ENCODE measurements at regions not wholly inside any gene's neighbourhood (a gene's known extent, or its start where the extent isn't known, plus 50 kb on each side); places are given as distances from the start of the nearest gene placed in this dataset.

- Histone ChIP-seq H3K9ac (ENCODE audit: extremely low read depth, insufficient read length, low read length) (no peak overlapping the region), H2BK5ac (ENCODE audit: insufficient read length, low read length) (no peak overlapping the region), H3K79me2 (ENCODE audit: insufficient read depth, low read length) (no peaks in the 10 kb centered on the region), H2BK12ac (ENCODE audit: insufficient read length, low read depth, low read length) (no peak overlapping the region), H3K4me2 (ENCODE audit: insufficient read depth, insufficient read length, low read length) (no peak overlapping the region), H2BK120ac (ENCODE audit: low read depth, low read length, poor library complexity, severe bottlenecking) (no peak overlapping the region), H4K91ac (ENCODE audit: insufficient read length, low read depth, low read length) (no peak overlapping the region), H3K23me2 (ENCODE audit: insufficient read length, low read depth, low read length, poor library complexity, severe bottlenecking) (no peaks in the 10 kb centered on the region), H3K27ac (ENCODE audit: insufficient read length, low read depth, low read length) (no peak overlapping the region), H3K14ac (ENCODE audit: insufficient read depth, low read length) (no peak overlapping the region), H2BK15ac (ENCODE audit: low read depth, low read length) (no peak overlapping the region), H4K8ac (replicated peaks; ENCODE audit: insufficient read length, low read depth, low read length) (no peak overlapping the region), H2AFZ (ENCODE audit: low read length) (no peak overlapping the region), H3K23ac (ENCODE audit: insufficient read length, low read depth, low read length) (no peak overlapping the region), H3K79me1 (ENCODE audit: insufficient read depth, low read depth, low read length, poor library complexity, severe bottlenecking) (no peaks in the 10 kb centered on the region), H3K4me1 (ENCODE audit: insufficient read depth, low read length) (no peaks in the 10 kb centered on the region), H2AK5ac (ENCODE audit: insufficient read length, low read length) (no peak overlapping the region), H3T11ph (ENCODE audit: low read length) (no peak overlapping the region), H3K56ac (ENCODE audit: insufficient read length, low read depth, low read length) (no peak overlapping the region), H2BK20ac (ENCODE audit: low read depth, low read length, poor library complexity, severe bottlenecking) (no peak overlapping the region), H4K20me1 (ENCODE audit: control insufficient read depth, insufficient read depth, insufficient read length) (no peaks in the 10 kb centered on the region), H4K5ac (ENCODE audit: insufficient read length, low read depth, low read length) (no peak overlapping the region), H3K9me3 (ENCODE audit: control insufficient read depth, low read depth, low read length) (no peaks in the 10 kb centered on the region), H3K27me3 (ENCODE audit: insufficient read depth, low read length) (no peaks in the 10 kb centered on the region), H3K18ac (ENCODE audit: insufficient read length, low read depth, low read length) (no peak overlapping the region), H3K4ac (ENCODE audit: low read depth, low read length) (no peak overlapping the region)
- TF ChIP-seq CTCF (conservative IDR thresholded peaks at IDR 0.05): no peak
- H3K27ac Mint-ChIP-seq: no peak overlapping the region
- no peak overlapping the region for H3K4me3 Mint-ChIP-seq
- peaks cover 0 to 7% (median 2%) of the 10 kb centered on the region in 3 experiments; a peak in 4 of 7 replicates for H3K36me3 Mint-ChIP-seq (ENCODE audit: insufficient read depth in 1 of 3, low read depth in 3 of 3)
- H3K9me3 Mint-ChIP-seq: peaks cover 2 to 3% of the 10 kb centered on the region in 2 experiments
- no peak for DNase-seq
- peaks cover 0 to 5% of the 10 kb centered on the region in 2 experiments; a peak in 2 of 4 replicates for H3K4me1 Mint-ChIP-seq
- H3K27me3 Mint-ChIP-seq (ENCODE audit: low read depth): peaks cover 4% of the 10 kb centered on the region; the same call in 1 of the 2 replicates
- no CpG with 5 or more reads among the region's 1 CpG for WGBS (ENCODE audit: extremely low coverage, insufficient read length, low lambda C conversion rate)
These were observed 309.0 kb downstream of the CTH start for GRCh38 chr1:70720109-70720508.

All from H9 (cell line).